Caki2 (cell line): ENCODE measurements at regions not wholly inside any gene's neighbourhood (a gene's known extent, or its start where the extent isn't known, plus 50 kb on each side); places are given as distances from the start of the nearest gene placed in this dataset.
"Not testable (repeated sequence)": the region's sequence is repeated elsewhere in the genome, so short reads cannot be mapped to it uniquely, and the experiment has no call there.

Experiments used
- DNase-seq: peaks from one replicate; pipeline ENCODE4 v3.0.0-alpha.2; 2015; ENCODE audit warnings: low read depth
- in situ Hi-C: cut with HindIII; loops from 2 replicates; pipeline ENCODE4 v1.10.0; 2016; ENCODE audit warnings: low sequenced_read_pairs, low pct_unique_long_range_greater_than_20kb, mixed read lengths

DNA sequence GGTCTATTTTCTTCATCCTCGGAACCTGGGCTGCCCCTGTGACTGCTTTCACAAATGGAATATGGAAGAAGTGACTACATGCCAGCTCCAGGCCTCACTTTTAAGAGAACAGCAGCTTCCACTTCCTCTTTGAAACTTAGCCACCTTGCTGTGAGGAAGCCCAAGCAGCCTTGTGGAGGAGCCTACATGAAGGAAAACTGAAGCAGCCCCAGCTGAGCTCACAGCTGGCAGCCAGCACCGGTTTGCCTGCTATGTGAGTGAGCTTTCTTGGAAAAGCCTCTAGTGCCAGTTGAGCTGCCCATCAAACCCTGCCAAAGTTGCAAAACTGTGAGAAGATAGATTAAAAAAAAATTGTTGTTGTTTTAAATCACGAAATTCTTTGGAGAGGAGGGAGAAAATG lies 498.0 kb upstream of the PROK2 start:
- in situ Hi-C loops, result no loop called here
- DNase-seq, result no peak

DNA sequence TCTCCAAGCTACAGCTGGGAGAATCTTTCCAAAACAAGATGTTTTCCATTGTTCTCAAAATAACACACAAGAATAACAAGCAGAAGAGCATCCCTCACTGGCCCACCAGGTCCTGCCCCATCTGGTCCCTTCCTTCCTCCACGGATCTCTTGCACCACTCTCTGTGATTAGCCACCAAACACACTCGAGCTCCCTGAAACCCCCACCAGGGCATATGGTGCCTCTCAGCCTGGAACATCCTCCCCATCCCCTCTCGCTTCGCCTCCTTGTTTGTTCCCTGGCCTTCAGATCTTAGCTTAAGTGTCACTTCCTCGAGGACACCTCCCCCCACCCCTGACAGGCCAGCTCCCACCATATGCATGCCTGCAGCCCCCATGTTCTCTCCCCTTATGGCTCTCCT lies 496.6 kb upstream of the PROK2 start:
- DNase-seq, result no peak
- in situ Hi-C loops, result no loop called here

GRCh38 chr3:72280876-72281275 lies 495.9 kb upstream of the PROK2 start:
- no peak for DNase-seq
- in situ Hi-C loops, result no loop called here

DNA sequence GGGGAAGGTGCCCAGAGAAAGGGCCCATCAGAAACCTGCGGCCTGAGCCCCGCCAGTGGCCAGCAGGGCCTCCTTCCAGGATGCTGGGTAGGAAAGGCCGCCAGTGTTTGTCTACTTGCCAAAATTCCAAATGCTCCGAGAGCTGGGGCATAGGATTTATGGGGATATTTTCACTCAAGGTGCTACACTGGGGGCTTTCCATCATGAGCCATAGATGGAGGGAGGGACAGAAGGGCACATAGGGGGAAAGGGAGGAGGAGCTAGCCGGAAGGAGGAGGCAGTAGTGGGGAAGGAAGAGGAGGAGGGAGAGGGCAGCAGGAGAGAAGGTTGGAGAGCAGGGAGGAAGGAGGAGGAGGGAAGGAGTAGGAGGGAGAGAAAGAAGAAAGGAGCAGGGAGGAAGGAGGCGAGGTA lies 494.7 kb upstream of the PROK2 start:
- in situ Hi-C loops, result no loop called here
- DNase-seq, result no peak

DNA sequence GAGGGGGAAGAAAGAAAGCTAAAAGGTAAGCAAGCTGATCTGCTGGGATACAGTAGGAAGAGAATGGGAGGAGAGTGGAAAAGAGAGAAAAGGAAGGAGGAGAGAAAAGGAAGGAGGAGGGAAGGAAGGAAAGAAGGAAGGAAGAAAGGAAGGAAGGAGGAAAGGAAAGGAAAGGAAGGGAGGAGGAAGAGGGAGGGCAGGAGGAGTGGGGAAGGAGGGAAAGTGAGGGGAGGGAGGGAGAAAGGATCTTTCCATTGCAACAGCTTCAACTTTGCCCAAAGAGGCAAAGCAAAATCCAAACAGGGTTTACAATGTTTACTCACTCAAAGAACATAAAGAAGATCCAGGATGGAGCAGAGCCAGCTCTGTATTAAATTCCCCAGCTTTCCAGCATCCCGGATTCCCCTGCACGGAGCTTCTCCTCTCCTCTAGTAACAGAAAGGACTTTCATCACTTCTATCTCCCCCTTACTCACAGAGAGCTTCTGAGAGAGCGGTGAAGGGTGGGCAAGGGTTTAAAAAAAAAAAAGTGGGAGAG lies 494.2 kb upstream of the PROK2 start:
- in situ Hi-C loops, result no loop called here
- no peak for DNase-seq

DNA sequence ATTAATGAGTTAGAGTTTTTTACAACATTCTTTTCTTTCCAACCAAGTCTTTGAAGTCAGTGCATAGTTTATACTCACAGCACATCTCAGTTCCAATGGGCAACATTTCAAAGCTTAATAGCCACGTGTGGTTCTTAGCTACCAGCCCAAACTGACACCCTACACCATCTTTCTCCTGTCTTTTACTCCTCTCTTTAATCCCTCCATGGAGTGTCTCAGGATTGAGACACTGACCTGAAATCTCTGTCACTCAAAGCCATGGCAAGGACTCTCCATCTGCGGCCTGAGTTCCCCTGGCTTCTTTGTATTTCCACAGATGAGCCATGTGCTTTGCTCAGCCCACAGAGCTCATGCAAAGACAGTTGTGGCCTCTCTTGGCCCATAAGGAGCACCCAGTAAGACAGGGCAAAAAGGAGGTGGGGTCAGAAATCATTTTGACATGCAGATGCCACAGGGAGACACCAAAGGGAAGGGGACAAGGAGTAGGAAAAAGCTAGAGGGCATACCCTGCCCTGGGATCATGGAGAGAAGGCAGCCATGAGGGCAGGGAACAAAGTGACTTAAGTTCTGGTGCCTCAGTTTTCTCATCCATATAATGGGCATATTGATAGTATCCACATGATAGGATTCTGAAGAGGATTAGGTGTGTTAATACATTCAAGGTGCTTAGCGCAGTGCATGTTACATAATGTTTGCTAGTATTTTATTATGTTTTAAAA lies 493.6 kb upstream of the PROK2 start:
- no peak for DNase-seq
- in situ Hi-C loops, result no loop called here

- no peak for DNase-seq
- in situ Hi-C loops, result no loop called here
These were observed 492.8 kb upstream of the PROK2 start for GRCh38 chr3:72277710-72278109.

GRCh38 chr3:72276806-72277205 lies 491.9 kb upstream of the PROK2 start:
- in situ Hi-C loops, result no loop called here
- no peak for DNase-seq

- in situ Hi-C loops, result no loop called here
- no peak for DNase-seq
These were observed 490.4 kb upstream of the PROK2 start for GRCh38 chr3:72275331-72275751.

- no peak for DNase-seq
- in situ Hi-C loops, result no loop called here
These were observed 489.8 kb upstream of the PROK2 start for GRCh38 chr3:72274493-72275330.

- no peak for DNase-seq
- in situ Hi-C loops, result no loop called here
These were observed 488.7 kb upstream of the PROK2 start for GRCh38 chr3:72273615-72274014.

DNA sequence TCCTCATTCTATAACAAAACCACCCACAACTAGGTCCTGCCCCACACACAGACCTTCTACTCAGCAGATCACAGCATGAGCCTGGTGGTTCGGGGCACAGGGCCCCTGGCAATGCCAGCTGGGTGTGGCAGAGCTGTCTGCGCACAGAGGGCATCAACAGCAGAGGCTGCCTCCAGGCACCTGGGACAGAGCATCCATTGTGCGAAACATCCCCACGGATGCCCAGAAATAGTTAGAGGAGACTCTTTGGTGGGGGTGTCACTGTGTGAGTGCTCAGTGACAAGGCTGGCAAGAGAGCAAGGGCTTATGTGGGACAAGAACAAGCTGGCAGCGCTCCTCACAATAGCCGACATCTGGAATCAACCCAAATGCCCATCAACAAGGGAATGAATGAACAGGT lies 487.4 kb upstream of the PROK2 start:
- in situ Hi-C loops, result no loop called here
- no peak for DNase-seq

DNA sequence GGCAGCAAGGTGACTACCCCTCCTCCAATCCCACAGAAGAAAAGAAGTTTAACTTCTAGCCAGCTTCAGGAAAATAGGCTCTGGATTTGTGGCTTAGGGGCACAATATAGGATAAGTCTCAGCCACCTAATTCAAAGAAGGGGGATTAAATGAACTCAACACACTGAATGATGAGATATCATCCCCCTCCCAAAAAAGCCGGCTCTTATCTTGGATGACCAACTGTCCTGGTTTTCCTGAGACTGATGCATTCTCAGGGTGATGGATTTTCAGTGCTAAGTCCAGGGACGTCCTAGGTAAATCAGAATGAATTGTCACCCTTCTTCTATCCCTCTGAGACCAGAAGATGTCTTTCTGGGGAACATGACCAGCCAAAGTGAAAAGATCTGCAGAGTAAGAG lies 487.0 kb upstream of the PROK2 start:
- DNase-seq, result no peak
- in situ Hi-C loops, result no loop called here

DNA sequence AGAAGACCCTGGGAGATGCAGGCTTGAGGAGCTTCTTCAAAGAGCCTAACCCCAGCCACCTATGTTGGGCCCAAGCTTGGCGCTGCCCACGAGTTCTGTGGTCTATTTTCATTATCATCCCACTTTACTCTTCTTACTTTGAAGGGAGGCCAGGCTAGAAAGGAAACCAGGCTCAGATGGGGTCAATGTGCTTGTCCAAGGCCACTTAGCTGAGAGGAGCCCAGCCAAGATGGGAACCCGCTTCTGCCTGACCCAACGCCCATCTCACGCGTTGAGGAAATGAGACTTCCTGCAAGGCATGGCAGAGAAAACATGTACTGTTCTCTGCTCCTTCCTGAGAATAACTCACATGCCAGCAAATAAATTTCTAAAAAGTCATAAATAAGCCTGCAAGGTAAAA lies 486.3 kb upstream of the PROK2 start:
- no peak for DNase-seq
- in situ Hi-C loops, result no loop called here

GRCh38 chr3:72270730-72271129 lies 485.8 kb upstream of the PROK2 start:
- in situ Hi-C loops, result no loop called here
- no peak for DNase-seq

GRCh38 chr3:72270072-72270681 lies 485.2 kb upstream of the PROK2 start:
- peak; percentile 55 for DNase-seq
- in situ Hi-C loops, result no loop called here

DNA sequence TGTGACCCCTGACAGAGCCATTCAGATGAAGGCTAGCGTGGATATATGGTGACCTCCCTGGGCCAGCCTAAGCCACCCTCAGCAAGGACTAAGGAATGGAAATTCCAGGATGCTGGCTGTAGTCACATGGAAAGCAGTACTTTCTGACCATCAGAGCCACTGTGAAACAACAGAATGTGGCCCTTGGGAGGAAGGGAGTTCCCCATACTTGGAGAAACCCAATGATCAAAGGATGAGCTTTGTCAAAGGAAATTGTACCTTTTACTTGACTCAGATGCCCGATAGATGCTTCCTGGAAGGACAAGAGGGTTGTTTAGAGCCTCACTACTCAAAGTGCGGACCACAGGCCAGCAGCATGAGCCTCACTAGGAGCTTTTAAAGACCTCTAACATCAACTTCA lies 484.5 kb upstream of the PROK2 start:
- in situ Hi-C loops, result no loop called here
- no peak for DNase-seq

DNA sequence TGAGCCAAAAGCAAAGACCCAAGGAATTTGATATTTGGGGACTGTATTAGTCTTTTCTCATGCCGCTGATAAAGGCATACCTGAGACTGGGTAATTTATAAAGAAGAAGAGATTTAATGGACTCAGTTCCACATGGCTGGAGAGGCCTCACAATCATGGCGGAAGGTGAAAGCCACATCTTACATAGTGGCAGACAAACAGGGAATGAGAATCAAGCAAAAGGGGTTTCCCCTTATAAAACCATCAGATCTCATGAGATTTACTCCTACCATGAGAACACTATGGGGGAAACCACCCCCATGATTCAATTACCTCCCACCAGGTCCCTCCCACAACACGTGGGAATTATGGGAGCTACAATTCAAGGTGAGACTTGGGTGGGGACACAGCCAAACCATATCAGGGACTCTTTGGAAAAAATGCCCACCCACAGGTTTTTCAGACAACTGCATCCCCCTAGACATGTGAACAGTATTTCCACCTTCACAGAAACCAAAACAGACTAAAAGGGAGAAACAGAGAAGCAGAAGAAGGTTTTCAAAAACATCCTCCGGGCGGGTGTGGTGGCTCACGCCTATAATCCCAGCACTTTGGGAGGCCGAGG lies 482.1 kb upstream of the PROK2 start:
- in situ Hi-C loops, DNase-seq: not testable (repeated sequence)

- no peak for DNase-seq
- in situ Hi-C loops, result no loop called here
These were observed 481.0 kb upstream of the PROK2 start for GRCh38 chr3:72266016-72266370.
